Stimulated activated effector memory CD8-positive, alpha-beta T cell treated with anti-CD3 and anti-CD28 coated beads, Interleukin-12 subunit alpha, Interleukin-12 subunit beta, amount 100 ng/mL, for 72 hours (primary cell): ENCODE measurements at regions not wholly inside any gene's neighbourhood (a gene's known extent, or its start where the extent isn't known, plus 50 kb on each side); places are given as distances from the start of the nearest gene placed in this dataset.
"Not testable (repeated sequence)": the region's sequence is repeated elsewhere in the genome, so short reads cannot be mapped to it uniquely, and the experiment has no call there.

ENCODE experiments used
- ATAC-seq: fragments of 150-1000 bp; cut with Tn5 transposase; 2 replicates; pipeline ENCODE4 v1.10.0; 2021
- DNase-seq, 2 donors: peaks; one replicate each; pipeline ENCODE4 v3.0.0; 2021 to 2022; ENCODE audit warnings: low spot score in 2 of 2
- H3K27ac Mint-ChIP-seq: one replicate; pipeline ENCODE4 v1.8.0; 2022; ENCODE audit warnings: mild to moderate bottlenecking, mixed read lengths
- H3K36me3 Mint-ChIP-seq: one replicate; pipeline ENCODE4 v1.8.0; 2022; ENCODE audit warnings: mild to moderate bottlenecking, mixed read lengths
- H3K4me1 Mint-ChIP-seq: one replicate; pipeline ENCODE4 v1.8.0; 2022; ENCODE audit warnings: mixed read lengths
- H3K4me3 Mint-ChIP-seq: one replicate; pipeline ENCODE4 v1.8.0; 2022; ENCODE audit warnings: mild to moderate bottlenecking, mixed read lengths
- H3K9me3 Mint-ChIP-seq: one replicate; pipeline ENCODE4 v1.8.0; 2022; ENCODE audit warnings: mixed read lengths

GRCh38 chr5:87754009-87754757 lies 341.5 kb upstream of the CCNH start:
- H3K27ac Mint-ChIP-seq, result no peak overlapping the region
- DNase-seq (no peak), ATAC-seq (no peak)
- H3K36me3 Mint-ChIP-seq, result no peaks in the 10 kb centered on the region
- no peaks in the 10 kb centered on the region for H3K4me1 Mint-ChIP-seq
- H3K4me3 Mint-ChIP-seq, result no peak overlapping the region
- H3K9me3 Mint-ChIP-seq, result no peaks in the 10 kb centered on the region

- DNase-seq (no peak), ATAC-seq (no peak)
- no peak overlapping the region for H3K27ac Mint-ChIP-seq
- H3K4me1 Mint-ChIP-seq, result no peaks in the 10 kb centered on the region
- no peaks in the 10 kb centered on the region for H3K9me3 Mint-ChIP-seq
- H3K36me3 Mint-ChIP-seq, result no peaks in the 10 kb centered on the region
- H3K4me3 Mint-ChIP-seq, result no peak overlapping the region
Measured at GRCh38 chr5:87752362-87752761, 339.6 kb upstream of the CCNH start.

- no peak for DNase-seq
- Mint-ChIP-seq H3K4me3 (no peak overlapping the region), H3K27ac (no peak overlapping the region), H3K9me3 (no peaks in the 10 kb centered on the region), H3K4me1 (no peaks in the 10 kb centered on the region), H3K36me3 (no peaks in the 10 kb centered on the region)
- no peak for ATAC-seq
Measured at GRCh38 chr5:87751824-87752223, 339.1 kb upstream of the CCNH start.

- Mint-ChIP-seq H3K4me3 (no peak overlapping the region), H3K27ac (no peak overlapping the region), H3K4me1 (no peaks in the 10 kb centered on the region), H3K9me3 (no peaks in the 10 kb centered on the region), H3K36me3 (no peaks in the 10 kb centered on the region)
- ATAC-seq, result no peak
- no peak for DNase-seq
Measured at GRCh38 chr5:87746891-87747377, 334.2 kb upstream of the CCNH start.

GRCh38 chr5:87746341-87746740 lies 333.6 kb upstream of the CCNH start:
- Mint-ChIP-seq H3K4me1 (no peaks in the 10 kb centered on the region), H3K4me3 (no peak overlapping the region), H3K9me3 (no peaks in the 10 kb centered on the region), H3K36me3 (no peaks in the 10 kb centered on the region), H3K27ac (no peak overlapping the region)
- ATAC-seq, result no peak
- DNase-seq, result no peak

GRCh38 chr5:87741881-87742280 lies 329.2 kb upstream of the CCNH start:
- DNase-seq, result no peak

GRCh38 chr5:87735923-87736322 lies 323.2 kb upstream of the CCNH start:
- DNase-seq, result no peak
- H3K9me3 Mint-ChIP-seq, result no peaks in the 10 kb centered on the region
- H3K36me3 Mint-ChIP-seq, result no peaks in the 10 kb centered on the region
- H3K4me1 Mint-ChIP-seq, result no peaks in the 10 kb centered on the region
- no peak for ATAC-seq
- H3K27ac Mint-ChIP-seq, result no peak overlapping the region
- H3K4me3 Mint-ChIP-seq, result no peak overlapping the region

More at GRCh38 chr5:87741881-87742280, 329.2 kb upstream of the CCNH start:
- no peak for ATAC-seq
- Mint-ChIP-seq H3K36me3 (no peaks in the 10 kb centered on the region), H3K4me3 (no peak overlapping the region), H3K9me3 (no peaks in the 10 kb centered on the region), H3K27ac (no peak overlapping the region), H3K4me1 (no peaks in the 10 kb centered on the region)

- DNase-seq, result no peak
- Mint-ChIP-seq H3K27ac (no peak overlapping the region), H3K9me3 (no peaks in the 10 kb centered on the region), H3K36me3 (no peaks in the 10 kb centered on the region), H3K4me1 (no peaks in the 10 kb centered on the region), H3K4me3 (no peak overlapping the region)
- no peak for ATAC-seq
Measured at GRCh38 chr5:87733897-87734296, 321.2 kb upstream of the CCNH start.

- Mint-ChIP-seq H3K27ac (no peak overlapping the region), H3K9me3 (no peaks in the 10 kb centered on the region), H3K36me3 (no peaks in the 10 kb centered on the region), H3K4me3 (no peak overlapping the region), H3K4me1 (no peaks in the 10 kb centered on the region)
- DNase-seq (no peak), ATAC-seq (no peak)
Measured at GRCh38 chr5:87732875-87733768, 320.4 kb upstream of the CCNH start.

GRCh38 chr5:87729781-87730180 lies 317.1 kb upstream of the CCNH start:
- Mint-ChIP-seq H3K36me3 (no peaks in the 10 kb centered on the region), H3K9me3 (no peaks in the 10 kb centered on the region), H3K27ac (no peak overlapping the region), H3K4me3 (no peak overlapping the region), H3K4me1 (no peaks in the 10 kb centered on the region)
- DNase-seq, result no peak
- no peak for ATAC-seq

GRCh38 chr5:87722286-87722685 lies 309.6 kb upstream of the CCNH start:
- peaks cover 3% of the 10 kb centered on the region for H3K9me3 Mint-ChIP-seq
- DNase-seq (no peak), ATAC-seq (no peak)
- H3K4me1 Mint-ChIP-seq, result no peaks in the 10 kb centered on the region
- no peaks in the 10 kb centered on the region for H3K36me3 Mint-ChIP-seq
- no peak overlapping the region for H3K4me3 Mint-ChIP-seq
- H3K27ac Mint-ChIP-seq, result no peak overlapping the region

- H3K36me3 Mint-ChIP-seq, result not testable (repeated sequence)
Measured at GRCh38 chr5:87718224-87718925, 305.6 kb upstream of the CCNH start.

GRCh38 chr5:87717761-87718160 lies 305.0 kb upstream of the CCNH start:
- no peaks in the 10 kb centered on the region for H3K36me3 Mint-ChIP-seq
- H3K4me1 Mint-ChIP-seq, result no peaks in the 10 kb centered on the region
- no peak overlapping the region for H3K27ac Mint-ChIP-seq
- no peak for DNase-seq
- ATAC-seq, result no peak
- no peak overlapping the region for H3K4me3 Mint-ChIP-seq
- peaks cover 3% of the 10 kb centered on the region for H3K9me3 Mint-ChIP-seq

More at GRCh38 chr5:87718224-87718925, 305.6 kb upstream of the CCNH start:
- DNase-seq, H3K4me3 Mint-ChIP-seq, ATAC-seq, H3K4me1 Mint-ChIP-seq, H3K27ac Mint-ChIP-seq, H3K9me3 Mint-ChIP-seq: not testable (repeated sequence)

- H3K9me3 Mint-ChIP-seq, result peaks cover 3% of the 10 kb centered on the region
- no peaks in the 10 kb centered on the region for H3K4me1 Mint-ChIP-seq
- H3K36me3 Mint-ChIP-seq, result no peaks in the 10 kb centered on the region
Measured at GRCh38 chr5:87705876-87706275, 293.1 kb upstream of the CCNH start.

GRCh38 chr5:87686975-87687374 lies 274.2 kb upstream of the CCNH start:
- Mint-ChIP-seq H3K9me3 (peaks cover 4% of the 10 kb centered on the region), H3K4me3 (no peak overlapping the region), H3K27ac (no peak overlapping the region), H3K4me1 (no peaks in the 10 kb centered on the region), H3K36me3 (no peaks in the 10 kb centered on the region)
- DNase-seq, result no peak
- no peak for ATAC-seq

More at GRCh38 chr5:87705876-87706275, 293.1 kb upstream of the CCNH start:
- ATAC-seq, result no peak
- H3K27ac Mint-ChIP-seq, result no peak overlapping the region
- DNase-seq, result no peak
- no peak overlapping the region for H3K4me3 Mint-ChIP-seq
